Inflammatory macrophage treated with lipopolysaccharide for 4 hours (primary cell): ENCODE measurements at regions not wholly inside any gene's neighbourhood (a gene's known extent, or its start where the extent isn't known, plus 50 kb on each side); places are given as distances from the start of the nearest gene placed in this dataset.
"Not testable (repeated sequence)": the region's sequence is repeated elsewhere in the genome, so short reads cannot be mapped to it uniquely, and the experiment has no call there.

Source experiments
- DNase-seq: peaks from one replicate; pipeline ENCODE4 v3.0.0-alpha.2; 2020

GRCh38 chr7:69243016-69243415 lies 355.3 kb upstream of the AUTS2 start:
- no peak for DNase-seq

GRCh38 chr7:69244701-69245100 lies 353.6 kb upstream of the AUTS2 start:
- DNase-seq, result no peak

- DNase-seq, result no peak
Observed at GRCh38 chr7:69245646-69246045, 352.6 kb upstream of the AUTS2 start.

GRCh38 chr7:69246758-69247157 lies 351.5 kb upstream of the AUTS2 start:
- DNase-seq, result peak; percentile 80

GRCh38 chr7:69248382-69248828 lies 349.9 kb upstream of the AUTS2 start:
- DNase-seq, result not testable (repeated sequence)

- DNase-seq, result no peak
Observed at GRCh38 chr7:69250958-69251357, 347.3 kb upstream of the AUTS2 start.

- DNase-seq, result no peak
Observed at GRCh38 chr7:69254643-69255042, 343.6 kb upstream of the AUTS2 start.

- peak; percentile 86 for DNase-seq
Observed at GRCh38 chr7:69256634-69257081, 341.6 kb upstream of the AUTS2 start.

- no peak for DNase-seq
Observed at GRCh38 chr7:69257592-69257991, 340.7 kb upstream of the AUTS2 start.

GRCh38 chr7:69259445-69259844 lies 338.8 kb upstream of the AUTS2 start:
- no peak for DNase-seq

- DNase-seq, result no peak
Observed at GRCh38 chr7:69260023-69260422, 338.3 kb upstream of the AUTS2 start.

- DNase-seq, result no peak
Observed at GRCh38 chr7:69263550-69263949, 334.7 kb upstream of the AUTS2 start.

- no peak for DNase-seq
Observed at GRCh38 chr7:69269806-69270205, 328.5 kb upstream of the AUTS2 start.

GRCh38 chr7:69272101-69272500 lies 326.2 kb upstream of the AUTS2 start:
- DNase-seq, result no peak

- DNase-seq, result no peak
Observed at GRCh38 chr7:69276011-69276729, 322.1 kb upstream of the AUTS2 start.

- no peak for DNase-seq
Observed at GRCh38 chr7:69277366-69277765, 320.9 kb upstream of the AUTS2 start.

- DNase-seq, result no peak
Observed at GRCh38 chr7:69282946-69283345, 315.3 kb upstream of the AUTS2 start.

GRCh38 chr7:69283421-69283820 lies 314.9 kb upstream of the AUTS2 start:
- DNase-seq, result no peak

GRCh38 chr7:69285854-69286253 lies 312.4 kb upstream of the AUTS2 start:
- DNase-seq, result no peak

- no peak for DNase-seq
Observed at GRCh38 chr7:69295977-69296376, 302.3 kb upstream of the AUTS2 start.

GRCh38 chr7:69301253-69301652 lies 297.0 kb upstream of the AUTS2 start:
- DNase-seq, result no peak

GRCh38 chr7:69309601-69310000 lies 288.7 kb upstream of the AUTS2 start:
- DNase-seq, result peak; percentile 10

- no peak for DNase-seq
Observed at GRCh38 chr7:69311489-69311888, 286.8 kb upstream of the AUTS2 start.

GRCh38 chr7:69313852-69314251 lies 284.4 kb upstream of the AUTS2 start:
- DNase-seq, result not testable (repeated sequence)

- no peak for DNase-seq
Observed at GRCh38 chr7:69318794-69319193, 279.5 kb upstream of the AUTS2 start.
